Stomach (tissue), 4 donors: ENCODE measurements at regions not wholly inside any gene's neighbourhood (a gene's known extent, or its start where the extent isn't known, plus 50 kb on each side); places are given as distances from the start of the nearest gene placed in this dataset.

ENCODE experiments used
- CTCF ChIP-seq, 7 experiments: fragments of 450-650 bp in 4 of 7; fragments of 200-600 bp in 3 of 7; sonication (generic) in 3 of 7; IDR thresholded peaks; one replicate each; pipeline ENCODE4 v1.5.1; 2016 to 2019; ENCODE audit warnings: antibody characterized with exemption in 7 of 7, control low read depth in 2 of 7, mild to moderate bottlenecking in 1 of 7
- EP300 ChIP-seq: sonication (generic); formaldehyde crosslinking; IDR thresholded peaks from one replicate; pipeline ENCODE4 v1.6.1; 2017; ENCODE audit warnings: antibody characterized with exemption
- POLR2A ChIP-seq, 4 donors: fragments of 450-650 bp; IDR thresholded peaks; one replicate each; pipeline ENCODE4 v1.6.1; 2016; ENCODE audit warnings: antibody characterized with exemption in 4 of 4, control low read depth in 2 of 4, mild to moderate bottlenecking in 1 of 4, moderate library complexity in 1 of 4
- POLR2AphosphoS5 ChIP-seq, 3 donors: sonication (generic); formaldehyde crosslinking; IDR thresholded peaks; one replicate each; pipeline ENCODE4 v1.6.1; 2016; ENCODE audit warnings: antibody characterized with exemption in 3 of 3

- no peak for TF ChIP-seq CTCF (IDR thresholded peaks at IDR 0.05)
- TF ChIP-seq POLR2AphosphoS5 (IDR thresholded peaks at IDR 0.05): no peak
- TF ChIP-seq POLR2A (IDR thresholded peaks at IDR 0.05): no peak
- no peak for TF ChIP-seq EP300
Measured at GRCh38 chr9:120202856-120203654, 376.9 kb downstream of the CDK5RAP2 start.
